ENCODE measurements at regions not wholly inside any gene's neighbourhood (a gene's known extent, or its start where the extent isn't known, plus 50 kb on each side); places are given as distances from the start of the nearest gene placed in this dataset.
"Not testable (repeated sequence)": the region's sequence is repeated elsewhere in the genome, so short reads cannot be mapped to it uniquely, and the experiment has no call there.

DNA sequence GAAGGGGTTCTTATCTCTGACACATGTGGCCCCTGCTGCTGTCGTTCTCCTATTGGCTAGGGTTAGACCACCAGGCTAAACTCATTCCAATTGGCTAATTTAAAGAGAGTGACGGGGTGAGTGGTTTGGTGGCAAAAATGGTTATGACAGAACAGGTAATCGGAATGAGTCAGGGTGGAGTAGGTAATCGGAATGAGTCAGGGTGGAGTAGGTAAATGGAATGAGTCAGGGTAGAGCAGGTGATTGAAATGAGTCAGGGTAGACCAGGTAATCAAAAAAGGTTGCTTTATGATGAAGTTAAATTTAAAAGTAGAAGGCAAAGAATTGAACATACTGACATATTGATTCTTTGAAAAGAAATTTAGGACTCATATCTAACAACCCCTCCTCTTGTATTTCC lies 626.2 kb upstream of the CNTN5 start:
- not testable (repeated sequence) for H3K36me3 ChIP-seq (ENCODE audit: insufficient read depth); H3K36me3 Mint-ChIP-seq (ENCODE audit: low read depth); DNase-seq (ENCODE audit: low spot score); H3K4me3 Mint-ChIP-seq; H3K79me2 ChIP-seq (replicated peaks; ENCODE audit: insufficient read depth); H4K20me1 ChIP-seq (replicated peaks; ENCODE audit: insufficient read depth); ATAC-seq; H3K4me2 ChIP-seq; H3K9me3 Mint-ChIP-seq; H3K4me1 Mint-ChIP-seq; H2AFZ ChIP-seq; H3K9me2 ChIP-seq (ENCODE audit: insufficient read depth); H3K27ac Mint-ChIP-seq; H3K27me3 Mint-ChIP-seq (ENCODE audit: insufficient read depth, low read depth, poor library complexity); H3K27me3 ChIP-seq (ENCODE audit: insufficient read depth); H3K4me3 ChIP-seq; H3K4me1 ChIP-seq (ENCODE audit: insufficient read depth); H3K27ac ChIP-seq (ENCODE audit: low read depth); H3F3A ChIP-seq (replicated peaks; ENCODE audit: low read depth)

DNA sequence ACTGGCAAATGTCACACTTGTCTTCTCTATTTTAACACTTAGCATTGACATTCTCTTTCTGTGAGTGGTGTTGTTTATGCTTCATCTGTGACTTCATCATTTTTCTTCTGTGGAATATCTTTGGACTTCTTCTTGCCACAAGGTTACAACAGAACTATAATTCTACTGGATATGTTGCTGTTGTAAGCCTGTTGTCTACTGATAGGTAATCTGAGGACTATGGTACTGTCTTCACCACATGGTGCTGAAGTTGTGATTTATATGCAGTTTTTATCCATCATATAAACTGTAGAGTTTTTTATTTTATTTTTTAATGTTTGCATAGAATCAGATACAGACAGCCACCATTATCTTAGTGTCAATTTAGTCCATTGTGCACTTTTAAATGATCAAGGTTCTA lies 622.2 kb upstream of the CNTN5 start:
- ATAC-seq (no peak), DNase-seq (ENCODE audit: low spot score) (no peak)
- no peaks in the 10 kb centered on the region for H3K36me3 ChIP-seq (ENCODE audit: insufficient read depth)
- Mint-ChIP-seq H3K27me3 (ENCODE audit: insufficient read depth, low read depth, poor library complexity) (no peaks in the 10 kb centered on the region), H3K36me3 (ENCODE audit: low read depth) (no peaks in the 10 kb centered on the region), H3K9me3 (no peaks in the 10 kb centered on the region), H3K4me1 (no peaks in the 10 kb centered on the region), H3K4me3 (no peak overlapping the region), H3K27ac (no peak overlapping the region)
- H3K27ac ChIP-seq (ENCODE audit: low read depth) = no peak overlapping the region
- no peaks in the 10 kb centered on the region for H3K9me2 ChIP-seq (ENCODE audit: insufficient read depth)
- H3K4me3 ChIP-seq = no peak overlapping the region
- H3K79me2 ChIP-seq (replicated peaks; ENCODE audit: insufficient read depth) = no peaks in the 10 kb centered on the region
- no peak overlapping the region for H2AFZ ChIP-seq
- no peak overlapping the region for H3K4me2 ChIP-seq
- H3K4me1 ChIP-seq (ENCODE audit: insufficient read depth) = no peaks in the 10 kb centered on the region
- H3K27me3 ChIP-seq (ENCODE audit: insufficient read depth) = no peaks in the 10 kb centered on the region
- H3F3A ChIP-seq (replicated peaks; ENCODE audit: low read depth) = no peaks in the 10 kb centered on the region
- H4K20me1 ChIP-seq (replicated peaks; ENCODE audit: insufficient read depth) = no peaks in the 10 kb centered on the region
- TF ChIP-seq, protein P1, sequence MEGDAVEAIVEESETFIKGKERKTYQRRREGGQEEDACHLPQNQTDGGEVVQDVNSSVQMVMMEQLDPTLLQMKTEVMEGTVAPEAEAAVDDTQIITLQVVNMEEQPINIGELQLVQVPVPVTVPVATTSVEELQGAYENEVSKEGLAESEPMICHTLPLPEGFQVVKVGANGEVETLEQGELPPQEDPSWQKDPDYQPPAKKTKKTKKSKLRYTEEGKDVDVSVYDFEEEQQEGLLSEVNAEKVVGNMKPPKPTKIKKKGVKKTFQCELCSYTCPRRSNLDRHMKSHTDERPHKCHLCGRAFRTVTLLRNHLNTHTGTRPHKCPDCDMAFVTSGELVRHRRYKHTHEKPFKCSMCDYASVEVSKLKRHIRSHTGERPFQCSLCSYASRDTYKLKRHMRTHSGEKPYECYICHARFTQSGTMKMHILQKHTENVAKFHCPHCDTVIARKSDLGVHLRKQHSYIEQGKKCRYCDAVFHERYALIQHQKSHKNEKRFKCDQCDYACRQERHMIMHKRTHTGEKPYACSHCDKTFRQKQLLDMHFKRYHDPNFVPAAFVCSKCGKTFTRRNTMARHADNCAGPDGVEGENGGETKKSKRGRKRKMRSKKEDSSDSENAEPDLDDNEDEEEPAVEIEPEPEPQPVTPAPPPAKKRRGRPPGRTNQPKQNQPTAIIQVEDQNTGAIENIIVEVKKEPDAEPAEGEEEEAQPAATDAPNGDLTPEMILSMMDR (conservative IDR thresholded peaks at IDR 0.05; ENCODE audit: low read depth in 2 of 2) = no peak
- TF ChIP-seq ZNF331 (CRISPR knock-in tag; IDR thresholded peaks at IDR 0.05; ENCODE audit: low read depth) (no peak), CREB1 (CRISPR knock-in tag; IDR thresholded peaks at IDR 0.05; ENCODE audit: low read depth) (no peak), NANOG (IDR thresholded peaks at IDR 0.05; ENCODE audit: borderline replicate concordance) (no peak), EZH2 (IDR thresholded peaks at IDR 0.05; ENCODE audit: low read depth, unreplicated experiment) (no peak), ZNF114 (CRISPR knock-in tag; IDR thresholded peaks at IDR 0.05) (no peak), JUNB (IDR thresholded peaks at IDR 0.05; ENCODE audit: unreplicated experiment) (no peak), EZH2phosphoT487 (IDR thresholded peaks at IDR 0.05; ENCODE audit: unreplicated experiment) (no peak)
- TF ChIP-seq, protein P2, sequence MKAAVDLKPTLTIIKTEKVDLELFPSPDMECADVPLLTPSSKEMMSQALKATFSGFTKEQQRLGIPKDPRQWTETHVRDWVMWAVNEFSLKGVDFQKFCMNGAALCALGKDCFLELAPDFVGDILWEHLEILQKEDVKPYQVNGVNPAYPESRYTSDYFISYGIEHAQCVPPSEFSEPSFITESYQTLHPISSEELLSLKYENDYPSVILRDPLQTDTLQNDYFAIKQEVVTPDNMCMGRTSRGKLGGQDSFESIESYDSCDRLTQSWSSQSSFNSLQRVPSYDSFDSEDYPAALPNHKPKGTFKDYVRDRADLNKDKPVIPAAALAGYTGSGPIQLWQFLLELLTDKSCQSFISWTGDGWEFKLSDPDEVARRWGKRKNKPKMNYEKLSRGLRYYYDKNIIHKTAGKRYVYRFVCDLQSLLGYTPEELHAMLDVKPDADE (IDR thresholded peaks at IDR 0.05) = no peak
- TF ChIP-seq, protein P3, sequence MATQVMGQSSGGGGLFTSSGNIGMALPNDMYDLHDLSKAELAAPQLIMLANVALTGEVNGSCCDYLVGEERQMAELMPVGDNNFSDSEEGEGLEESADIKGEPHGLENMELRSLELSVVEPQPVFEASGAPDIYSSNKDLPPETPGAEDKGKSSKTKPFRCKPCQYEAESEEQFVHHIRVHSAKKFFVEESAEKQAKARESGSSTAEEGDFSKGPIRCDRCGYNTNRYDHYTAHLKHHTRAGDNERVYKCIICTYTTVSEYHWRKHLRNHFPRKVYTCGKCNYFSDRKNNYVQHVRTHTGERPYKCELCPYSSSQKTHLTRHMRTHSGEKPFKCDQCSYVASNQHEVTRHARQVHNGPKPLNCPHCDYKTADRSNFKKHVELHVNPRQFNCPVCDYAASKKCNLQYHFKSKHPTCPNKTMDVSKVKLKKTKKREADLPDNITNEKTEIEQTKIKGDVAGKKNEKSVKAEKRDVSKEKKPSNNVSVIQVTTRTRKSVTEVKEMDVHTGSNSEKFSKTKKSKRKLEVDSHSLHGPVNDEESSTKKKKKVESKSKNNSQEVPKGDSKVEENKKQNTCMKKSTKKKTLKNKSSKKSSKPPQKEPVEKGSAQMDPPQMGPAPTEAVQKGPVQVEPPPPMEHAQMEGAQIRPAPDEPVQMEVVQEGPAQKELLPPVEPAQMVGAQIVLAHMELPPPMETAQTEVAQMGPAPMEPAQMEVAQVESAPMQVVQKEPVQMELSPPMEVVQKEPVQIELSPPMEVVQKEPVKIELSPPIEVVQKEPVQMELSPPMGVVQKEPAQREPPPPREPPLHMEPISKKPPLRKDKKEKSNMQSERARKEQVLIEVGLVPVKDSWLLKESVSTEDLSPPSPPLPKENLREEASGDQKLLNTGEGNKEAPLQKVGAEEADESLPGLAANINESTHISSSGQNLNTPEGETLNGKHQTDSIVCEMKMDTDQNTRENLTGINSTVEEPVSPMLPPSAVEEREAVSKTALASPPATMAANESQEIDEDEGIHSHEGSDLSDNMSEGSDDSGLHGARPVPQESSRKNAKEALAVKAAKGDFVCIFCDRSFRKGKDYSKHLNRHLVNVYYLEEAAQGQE (IDR thresholded peaks at IDR 0.05; ENCODE audit: unreplicated experiment) = no peak
- TF ChIP-seq, protein P4, sequence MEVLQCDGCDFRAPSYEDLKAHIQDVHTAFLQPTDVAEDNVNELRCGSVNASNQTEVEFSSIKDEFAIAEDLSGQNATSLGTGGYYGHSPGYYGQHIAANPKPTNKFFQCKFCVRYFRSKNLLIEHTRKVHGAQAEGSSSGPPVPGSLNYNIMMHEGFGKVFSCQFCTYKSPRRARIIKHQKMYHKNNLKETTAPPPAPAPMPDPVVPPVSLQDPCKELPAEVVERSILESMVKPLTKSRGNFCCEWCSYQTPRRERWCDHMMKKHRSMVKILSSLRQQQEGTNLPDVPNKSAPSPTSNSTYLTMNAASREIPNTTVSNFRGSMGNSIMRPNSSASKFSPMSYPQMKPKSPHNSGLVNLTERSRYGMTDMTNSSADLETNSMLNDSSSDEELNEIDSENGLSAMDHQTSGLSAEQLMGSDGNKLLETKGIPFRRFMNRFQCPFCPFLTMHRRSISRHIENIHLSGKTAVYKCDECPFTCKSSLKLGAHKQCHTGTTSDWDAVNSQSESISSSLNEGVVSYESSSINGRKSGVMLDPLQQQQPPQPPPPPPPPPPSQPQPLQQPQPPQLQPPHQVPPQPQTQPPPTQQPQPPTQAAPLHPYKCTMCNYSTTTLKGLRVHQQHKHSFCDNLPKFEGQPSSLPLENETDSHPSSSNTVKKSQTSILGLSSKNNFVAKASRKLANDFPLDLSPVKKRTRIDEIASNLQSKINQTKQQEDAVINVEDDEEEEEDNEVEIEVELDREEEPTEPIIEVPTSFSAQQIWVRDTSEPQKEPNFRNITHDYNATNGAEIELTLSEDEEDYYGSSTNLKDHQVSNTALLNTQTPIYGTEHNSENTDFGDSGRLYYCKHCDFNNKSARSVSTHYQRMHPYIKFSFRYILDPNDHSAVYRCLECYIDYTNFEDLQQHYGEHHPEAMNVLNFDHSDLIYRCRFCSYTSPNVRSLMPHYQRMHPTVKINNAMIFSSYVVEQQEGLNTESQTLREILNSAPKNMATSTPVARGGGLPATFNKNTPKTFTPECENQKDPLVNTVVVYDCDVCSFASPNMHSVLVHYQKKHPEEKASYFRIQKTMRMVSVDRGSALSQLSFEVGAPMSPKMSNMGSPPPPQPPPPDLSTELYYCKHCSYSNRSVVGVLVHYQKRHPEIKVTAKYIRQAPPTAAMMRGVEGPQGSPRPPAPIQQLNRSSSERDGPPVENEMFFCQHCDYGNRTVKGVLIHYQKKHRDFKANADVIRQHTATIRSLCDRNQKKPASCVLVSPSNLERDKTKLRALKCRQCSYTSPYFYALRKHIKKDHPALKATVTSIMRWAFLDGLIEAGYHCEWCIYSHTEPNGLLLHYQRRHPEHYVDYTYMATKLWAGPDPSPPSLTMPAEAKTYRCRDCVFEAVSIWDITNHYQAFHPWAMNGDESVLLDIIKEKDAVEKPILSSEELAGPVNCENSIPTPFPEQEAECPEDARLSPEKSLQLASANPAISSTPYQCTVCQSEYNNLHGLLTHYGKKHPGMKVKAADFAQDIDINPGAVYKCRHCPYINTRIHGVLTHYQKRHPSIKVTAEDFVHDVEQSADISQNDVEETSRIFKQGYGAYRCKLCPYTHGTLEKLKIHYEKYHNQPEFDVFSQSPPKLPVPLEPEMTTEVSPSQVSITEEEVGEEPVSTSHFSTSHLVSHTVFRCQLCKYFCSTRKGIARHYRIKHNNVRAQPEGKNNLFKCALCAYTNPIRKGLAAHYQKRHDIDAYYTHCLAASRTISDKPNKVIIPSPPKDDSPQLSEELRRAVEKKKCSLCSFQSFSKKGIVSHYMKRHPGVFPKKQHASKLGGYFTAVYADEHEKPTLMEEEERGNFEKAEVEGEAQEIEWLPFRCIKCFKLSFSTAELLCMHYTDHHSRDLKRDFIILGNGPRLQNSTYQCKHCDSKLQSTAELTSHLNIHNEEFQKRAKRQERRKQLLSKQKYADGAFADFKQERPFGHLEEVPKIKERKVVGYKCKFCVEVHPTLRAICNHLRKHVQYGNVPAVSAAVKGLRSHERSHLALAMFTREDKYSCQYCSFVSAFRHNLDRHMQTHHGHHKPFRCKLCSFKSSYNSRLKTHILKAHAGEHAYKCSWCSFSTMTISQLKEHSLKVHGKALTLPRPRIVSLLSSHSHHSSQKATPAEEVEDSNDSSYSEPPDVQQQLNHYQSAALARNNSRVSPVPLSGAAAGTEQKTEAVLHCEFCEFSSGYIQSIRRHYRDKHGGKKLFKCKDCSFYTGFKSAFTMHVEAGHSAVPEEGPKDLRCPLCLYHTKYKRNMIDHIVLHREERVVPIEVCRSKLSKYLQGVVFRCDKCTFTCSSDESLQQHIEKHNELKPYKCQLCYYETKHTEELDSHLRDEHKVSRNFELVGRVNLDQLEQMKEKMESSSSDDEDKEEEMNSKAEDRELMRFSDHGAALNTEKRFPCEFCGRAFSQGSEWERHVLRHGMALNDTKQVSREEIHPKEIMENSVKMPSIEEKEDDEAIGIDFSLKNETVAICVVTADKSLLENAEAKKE (CRISPR knock-in tag; IDR thresholded peaks at IDR 0.05) = no peak

Measured in GM23338 (cell line).